Endothelial cell of umbilical vein (primary cell): ENCODE measurements at regions not wholly inside any gene's neighbourhood (a gene's known extent, or its start where the extent isn't known, plus 50 kb on each side); places are given as distances from the start of the nearest gene placed in this dataset.

Experiments
- BruUV-seq: library from RNA; stranded (reverse); fragments of 400-500 nt; replicated peaks from 2 replicates; lab custom pipeline; 2021; lab: Mats Ljungman, UMichigan
- CTCF ChIA-PET: fragments of 300-600, 350-600 bp; sonication (Branson Sonifier 250); formaldehyde crosslinking; loops from one replicate; lab custom pipeline; 2021; ENCODE audit warnings: antibody characterized with exemption, inconsistent platforms; lab: Charles Lee
- POLR2A ChIA-PET: fragments of 300-600, 350-600 bp; sonication (Branson Sonifier 250); formaldehyde crosslinking; loops from one replicate; lab custom pipeline; 2021; ENCODE audit warnings: antibody characterized with exemption, inconsistent platforms; lab: Charles Lee
- DNase-seq: peaks from one replicate; pipeline ENCODE4 v3.0.0-alpha.2; 2011; ENCODE audit warnings: low read depth, low spot score
- FAIRE-seq: peaks from 2 replicates; lab custom pipeline; 2011; peaks lifted over from hg19 to GRCh38; lab: Jason Lieb, UNC
- H2AFZ ChIP-seq: 2 replicates; pipeline ENCODE4 v1.6.0; 2012; ENCODE audit warnings: low read depth, low read length, control low read depth, inconsistent platforms
- H3K27ac ChIP-seq: 2 replicates; pipeline ENCODE4 v1.5.1; 2011; ENCODE audit warnings: low read depth, mild to moderate bottlenecking, control low read depth, low read length, moderate library complexity; ENCODE audit not compliant: insufficient read depth
- H3K27me3 ChIP-seq, 2 experiments: 2 replicates each; pipeline versions ENCODE4 v1.6.0 to v1.6.1; 2011; ENCODE audit warnings: low read length in 2 of 2, mixed read lengths in 1 of 2; ENCODE audit not compliant: control insufficient read depth in 2 of 2, insufficient read depth in 2 of 2
- H3K36me3 ChIP-seq, 2 experiments: 2 replicates in 1 of 2; 3 replicates in 1 of 2; pipeline ENCODE4 v1.5.1; 2011; ENCODE audit warnings: low read length in 2 of 2, mild to moderate bottlenecking in 1 of 2, moderate library complexity in 1 of 2; ENCODE audit not compliant: control insufficient read depth in 2 of 2, insufficient read depth in 2 of 2; ENCODE audit errors: extremely low read depth in 1 of 2
- H3K4me1 ChIP-seq: 3 replicates; pipeline ENCODE4 v1.5.1; 2011; ENCODE audit warnings: mild to moderate bottlenecking, low read length; ENCODE audit not compliant: control insufficient read depth, insufficient read depth; ENCODE audit errors: extremely low read depth
- H3K4me2 ChIP-seq: 2 replicates; pipeline ENCODE4 v1.6.1; 2011; ENCODE audit warnings: low read length, control low read depth, mixed read lengths; ENCODE audit not compliant: insufficient read depth
- H3K4me3 ChIP-seq, 3 experiments: fragments of 200-600 bp in 1 of 3; sonication (generic), shearing (Covaris generic) in 1 of 3; replicated peaks in 1 of 3; 2 replicates each; pipeline ENCODE4 v1.5.1; 2011 to 2016; ENCODE audit warnings: control low read depth in 3 of 3, low read length in 3 of 3, mild to moderate bottlenecking in 2 of 3, inconsistent platforms in 1 of 3, low read depth in 1 of 3, moderate library complexity in 1 of 3; ENCODE audit not compliant: insufficient read depth in 1 of 3
- H3K79me2 ChIP-seq: 2 replicates; pipeline ENCODE4 v1.6.0; 2012; ENCODE audit warnings: low read length, inconsistent platforms; ENCODE audit not compliant: control insufficient read depth, insufficient read depth
- H3K9ac ChIP-seq: replicated peaks from 2 replicates; pipeline ENCODE3; 2011; ENCODE audit warnings: low read length, control low read depth; ENCODE audit not compliant: insufficient read depth; ENCODE audit errors: extremely low read depth
- H3K9me1 ChIP-seq: replicated peaks from 3 replicates; pipeline ENCODE4 v1.6.0; 2011; ENCODE audit warnings: mild to moderate bottlenecking, low read length; ENCODE audit not compliant: control insufficient read depth, insufficient read depth; ENCODE audit errors: extremely low read depth
- H3K9me3 ChIP-seq: replicated peaks from 2 replicates; pipeline ENCODE4 v1.5.1; 2012; ENCODE audit warnings: low read length, inconsistent platforms; ENCODE audit not compliant: control insufficient read depth, insufficient read depth
- H4K20me1 ChIP-seq: replicated peaks from 2 replicates; pipeline ENCODE3; 2011; ENCODE audit warnings: mild to moderate bottlenecking, low read length; ENCODE audit not compliant: control insufficient read depth, insufficient read depth; ENCODE audit errors: extremely low read depth
- EZH2 ChIP-seq: IDR thresholded peaks from 2 replicates; pipeline ENCODE4 v1.6.1; 2012; ENCODE audit warnings: borderline replicate concordance, low read depth, mild to moderate bottlenecking, moderate library complexity, low read length, inconsistent platforms; ENCODE audit not compliant: severe bottlenecking
- FOS ChIP-seq: IDR thresholded peaks from 2 replicates; pipeline ENCODE4 v1.6.1; 2011; ENCODE audit warnings: mild to moderate bottlenecking, low read length, moderate library complexity, borderline replicate concordance; ENCODE audit not compliant: insufficient read depth
- GATA2 ChIP-seq: IDR thresholded peaks from 2 replicates; pipeline ENCODE4 v1.7.0; 2011; ENCODE audit warnings: low read depth, mild to moderate bottlenecking, moderate library complexity, mixed read lengths, low read length; ENCODE audit not compliant: insufficient read length, insufficient read depth
- JUN ChIP-seq: IDR thresholded peaks from 2 replicates; pipeline ENCODE4 v1.6.1; 2011; ENCODE audit warnings: borderline replicate concordance, low read depth; ENCODE audit not compliant: insufficient read length, insufficient read depth
- MYC ChIP-seq: IDR thresholded peaks from one replicate; pipeline ENCODE4 v1.6.1; 2011; ENCODE audit warnings: mild to moderate bottlenecking, low read depth, low read length
- POLR2A ChIP-seq: IDR thresholded peaks from 2 replicates; pipeline ENCODE4 v1.6.1; 2012; ENCODE audit warnings: low read depth, mild to moderate bottlenecking, control low read depth, low read length
- POLR2AphosphoS5 ChIP-seq: IDR thresholded peaks from 2 replicates; pipeline ENCODE4 v1.6.1; 2012; ENCODE audit warnings: low read depth, mild to moderate bottlenecking, control low read depth, low read length, moderate library complexity; ENCODE audit not compliant: insufficient read depth
- dilution Hi-C: fragments of 300-500 bp; cut with MboI; formaldehyde crosslinking; loops from one replicate; pipeline ENCODE4 v1.15.0; 2019; ENCODE audit warnings: low sequenced_read_pairs; ENCODE audit not compliant: extremely low pct_ligation_motif_present
- intact Hi-C: fragments of 100-400 bp; cut with micrococcal nuclease; formaldehyde crosslinking; loops from one replicate; pipeline ENCODE4 v1.10.0; 2022
- TF ChIP-seq, protein P1 (sequence below): IDR thresholded peaks from 2 replicates; pipeline ENCODE4 v1.6.1; 2011; ENCODE audit not compliant: insufficient read depth, insufficient read length

DNA sequence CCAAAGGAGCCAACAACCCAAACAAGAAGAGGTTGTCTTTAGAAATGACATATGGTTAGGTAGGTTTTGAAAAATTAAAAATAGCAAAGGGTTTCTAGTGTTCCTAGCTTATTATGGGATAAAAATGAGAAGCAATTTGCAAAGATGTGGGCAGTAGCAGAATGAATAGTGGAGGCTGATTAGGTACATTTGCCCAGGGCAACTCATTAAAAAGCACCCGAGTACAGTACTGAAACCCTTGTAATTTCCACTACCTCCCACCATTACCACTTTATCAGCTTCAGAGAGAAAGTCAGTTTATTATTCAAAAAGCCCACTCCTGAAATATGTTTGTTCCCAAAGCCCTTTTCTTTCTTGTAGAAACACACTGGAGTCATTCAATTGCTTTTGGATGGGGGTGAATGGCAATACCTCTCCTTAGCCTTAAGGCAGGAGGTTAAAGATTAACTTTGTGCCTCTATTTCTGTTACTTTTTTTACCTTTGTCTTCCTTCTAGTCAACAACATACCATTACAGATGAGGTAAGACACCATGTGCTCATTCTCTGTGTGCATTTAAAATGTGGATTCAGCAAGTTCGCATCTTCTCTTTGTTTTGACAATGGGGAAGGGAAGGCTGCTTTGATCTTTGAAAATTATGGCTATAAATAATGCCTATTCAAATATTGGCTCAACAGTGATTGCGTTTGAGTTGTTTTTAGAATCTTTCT lies 353.8 kb upstream of the CASK start:
- H3K4me3 ChIP-seq, result no peak overlapping the region
- no peaks in the 10 kb centered on the region for H3K79me2 ChIP-seq
- no peaks in the 10 kb centered on the region for H3K4me1 ChIP-seq
- ChIA-PET CTCF (no interaction called here), POLR2A (no interaction called here)
- H3K9ac ChIP-seq, result no peak overlapping the region
- DNase-seq (no peak), FAIRE-seq (no peak)
- H3K4me2 ChIP-seq, result no peak overlapping the region
- no peak overlapping the region for H3K27ac ChIP-seq
- dilution Hi-C loops, result no loop called here
- TF ChIP-seq POLR2A (no peak), FOS (no peak), EZH2 (no peak), JUN (no peak), POLR2AphosphoS5 (no peak), MYC (no peak), GATA2 (no peak)
- TF ChIP-seq, protein P1, sequence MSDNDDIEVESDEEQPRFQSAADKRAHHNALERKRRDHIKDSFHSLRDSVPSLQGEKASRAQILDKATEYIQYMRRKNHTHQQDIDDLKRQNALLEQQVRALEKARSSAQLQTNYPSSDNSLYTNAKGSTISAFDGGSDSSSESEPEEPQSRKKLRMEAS, result no peak
- no peaks in the 10 kb centered on the region for H4K20me1 ChIP-seq
- no peaks in the 10 kb centered on the region for H3K9me1 ChIP-seq
- no TSS peak for BruUV-seq
- no peak overlapping the region for H2AFZ ChIP-seq
- intact Hi-C loops, result no loop called here
- H3K27me3 ChIP-seq, result no peaks in the 10 kb centered on the region
- no peaks in the 10 kb centered on the region for H3K9me3 ChIP-seq
- H3K36me3 ChIP-seq, result no peaks in the 10 kb centered on the region

DNA sequence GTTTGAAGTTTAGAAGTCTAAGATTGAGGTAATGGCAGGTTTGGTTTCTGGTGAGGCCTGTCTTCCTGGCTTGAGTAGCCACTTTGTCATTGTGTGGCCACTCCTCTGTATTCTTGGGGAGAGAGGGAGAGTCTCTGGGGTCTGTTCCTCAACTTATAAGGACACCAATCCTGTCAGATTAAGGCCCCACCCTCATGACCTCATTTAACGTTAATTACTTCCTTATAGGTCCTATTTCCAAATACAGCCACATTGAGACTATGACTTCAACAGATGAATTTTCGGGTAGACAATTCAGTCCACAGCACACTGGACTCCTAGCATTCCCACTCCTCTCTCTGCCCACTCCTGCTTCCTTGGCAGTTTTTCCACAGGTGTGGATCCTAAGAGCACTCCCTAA lies 350.8 kb upstream of the CASK start:
- POLR2A ChIA-PET, result no interaction called here
- Histone ChIP-seq H4K20me1 (no peaks in the 10 kb centered on the region), H3K4me3 (no peak overlapping the region), H3K4me2 (no peak overlapping the region), H3K79me2 (no peaks in the 10 kb centered on the region), H3K27me3 (no peaks in the 10 kb centered on the region), H2AFZ (no peak overlapping the region), H3K9me3 (no peaks in the 10 kb centered on the region), H3K9me1 (no peaks in the 10 kb centered on the region), H3K36me3 (no peaks in the 10 kb centered on the region), H3K27ac (no peak overlapping the region), H3K9ac (no peak overlapping the region), H3K4me1 (no peaks in the 10 kb centered on the region)
- intact Hi-C loops, result no loop called here
- CTCF ChIA-PET, result no interaction called here
- dilution Hi-C loops, result no loop called here
- FAIRE-seq (no peak), DNase-seq (no peak)
- no TSS peak for BruUV-seq
- TF ChIP-seq JUN (no peak), POLR2AphosphoS5 (no peak), FOS (no peak), GATA2 (no peak)
